Left colon (tissue), 2 donors: ENCODE measurements at regions not wholly inside any gene's neighbourhood (a gene's known extent, or its start where the extent isn't known, plus 50 kb on each side); places are given as distances from the start of the nearest gene placed in this dataset.

Experiments used
- ATAC-seq: fragments of 200-7000 bp; cut with Tn5 transposase; one replicate; pipeline ENCODE4 v1.9.1; 2020; ENCODE audit warnings: mild to moderate bottlenecking, moderate library complexity
- DNase-seq, 2 donors: peaks; one replicate each; pipeline ENCODE4 v3.0.0-alpha.2; 2020
- intact Hi-C, 2 donors: fragments of 100-400 bp; cut with DNase I in 1 of 2; cut with micrococcal nuclease in 1 of 2; formaldehyde crosslinking; loops; one replicate each; pipeline versions ENCODE4 v1.11.2 to v1.14.0; 2022; cut with DNase I, micrococcal nuclease
- donor health status: DM: no; HTN: no; CAD: no.
- donor health status: DM: yes; HTN: yes; CAD: no.

DNA sequence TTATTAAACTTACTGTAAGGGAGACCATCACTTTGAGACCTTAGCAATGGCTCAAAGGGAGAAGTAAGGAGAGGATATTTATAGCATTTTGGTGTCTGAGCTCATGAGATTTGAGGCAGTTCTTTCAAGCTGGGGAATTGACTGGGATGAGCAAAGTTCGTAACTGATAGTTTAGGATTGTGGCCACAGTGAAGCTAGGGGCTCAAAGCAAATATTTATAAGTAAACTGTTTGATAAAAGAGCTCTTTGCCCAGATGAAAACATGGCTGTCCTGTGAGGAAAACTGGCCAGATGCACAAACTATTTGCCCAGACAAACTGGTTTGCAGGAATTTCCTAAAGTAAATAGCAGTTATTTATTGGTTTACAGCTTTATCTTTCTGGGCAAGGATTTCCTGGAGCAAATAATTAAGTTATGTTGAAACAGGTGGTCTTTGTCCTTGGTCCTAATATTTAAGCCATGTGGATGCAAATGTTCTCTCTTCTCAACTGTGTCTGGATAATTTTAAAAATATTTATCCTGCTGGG lies 59.7 kb upstream of the TMTC4 start:
- no peak for ATAC-seq
- intact Hi-C loops = no loop called here
- no peak for DNase-seq

DNA sequence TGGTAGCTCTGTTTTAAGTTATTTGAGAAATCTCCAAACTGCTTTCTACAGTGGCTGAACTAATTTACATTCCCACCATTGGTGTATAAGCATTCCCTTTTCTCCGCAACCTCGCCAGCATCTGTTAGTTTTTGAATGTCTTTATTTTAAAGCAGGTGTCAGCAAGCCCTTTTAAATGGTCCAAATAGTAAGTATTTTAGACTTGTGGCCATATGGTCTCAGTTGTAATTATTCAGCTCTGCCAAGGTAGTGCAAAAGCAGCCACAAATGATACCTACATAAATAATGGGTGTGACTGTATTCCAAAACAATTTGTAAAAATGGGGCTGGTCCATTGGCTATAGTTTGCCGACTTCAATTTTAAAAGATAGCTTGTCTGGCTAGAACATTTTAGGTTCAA lies 58.7 kb upstream of the TMTC4 start:
- ATAC-seq (no peak), DNase-seq (no peak)
- intact Hi-C loops = no loop called here

DNA sequence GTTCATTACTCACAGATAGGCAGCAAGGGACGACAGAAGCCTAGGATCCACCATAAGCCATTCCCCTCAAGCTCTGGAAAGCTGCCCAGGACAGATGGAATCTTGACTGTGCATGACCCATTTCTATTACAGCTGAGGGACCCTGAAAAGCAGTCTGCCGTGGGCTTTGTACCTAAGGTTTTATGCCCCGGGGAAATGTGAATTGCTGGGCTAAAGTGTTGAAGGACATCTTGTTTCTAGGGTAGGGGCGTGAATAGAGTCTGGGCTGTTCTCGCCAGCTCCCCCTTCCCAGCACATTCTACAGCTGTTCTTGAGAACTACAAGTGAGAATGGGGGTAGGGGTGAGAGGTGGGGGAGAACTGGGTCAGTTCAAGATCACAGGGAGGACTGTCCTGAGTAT lies 53.6 kb upstream of the TMTC4 start:
- ATAC-seq = no peak
- intact Hi-C loops = no loop called here
- no peak for DNase-seq

DNA sequence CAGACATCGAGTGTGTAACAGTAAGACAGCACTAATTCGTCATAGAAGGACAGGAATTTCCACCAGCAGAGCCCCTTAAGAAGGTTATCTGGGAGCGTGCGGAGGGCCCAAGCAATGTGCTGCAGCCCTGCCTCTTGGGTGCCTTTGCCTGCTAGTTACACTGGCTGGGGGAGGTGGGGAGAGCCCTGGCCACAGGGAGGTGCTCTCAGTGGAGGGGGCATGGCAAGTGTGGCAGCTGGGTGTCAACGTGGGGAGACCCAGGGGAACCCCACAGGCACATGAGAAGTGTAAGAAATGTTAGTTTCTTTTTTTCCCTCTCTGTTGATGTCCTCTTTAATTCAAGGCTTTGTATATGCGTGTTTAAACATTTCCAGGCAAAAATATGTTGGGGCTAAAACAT lies 50.9 kb upstream of the TMTC4 start:
- intact Hi-C loops = no loop called here
- no peak for DNase-seq
- ATAC-seq = no peak

DNA sequence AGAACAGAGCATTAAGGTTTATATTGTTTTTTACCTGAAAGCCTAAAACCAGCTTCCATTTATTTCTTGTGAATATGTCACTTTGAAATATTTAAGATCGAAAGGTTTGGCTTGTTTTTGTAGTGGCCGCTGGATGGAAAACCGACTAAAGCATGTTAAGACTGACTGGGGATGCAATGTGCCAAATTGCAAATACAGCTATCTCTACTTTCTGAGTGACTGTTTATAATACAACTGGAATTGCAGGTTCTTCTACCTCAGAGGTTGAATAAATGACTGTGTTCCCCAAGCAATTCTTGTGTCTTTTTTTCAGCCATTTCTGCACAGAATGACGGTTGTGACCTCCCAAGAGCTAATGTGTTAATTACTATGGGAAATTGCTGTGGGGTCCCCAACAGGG lies 50.0 kb upstream of the TMTC4 start:
- intact Hi-C loops = no loop called here
- ATAC-seq (no peak), DNase-seq (no peak)
